Osteocyte (in vitro differentiated cells): ENCODE measurements at regions not wholly inside any gene's neighbourhood (a gene's known extent, or its start where the extent isn't known, plus 50 kb on each side); places are given as distances from the start of the nearest gene placed in this dataset.

ENCODE experiments used
- DNase-seq: peaks from one replicate; pipeline ENCODE4 v3.0.0; 2021; ENCODE audit warnings: mixed read lengths; ENCODE audit not compliant: unreplicated experiment; ENCODE audit errors: extremely low spot score
- H3K27ac Mint-ChIP-seq: one replicate; pipeline ENCODE4 v1.8.0; 2021; ENCODE audit warnings: mild to moderate bottlenecking, mixed read lengths; ENCODE audit not compliant: unreplicated experiment
- H3K27me3 Mint-ChIP-seq: one replicate; pipeline ENCODE4 v1.8.0; 2021; ENCODE audit warnings: mixed read lengths; ENCODE audit not compliant: unreplicated experiment
- H3K36me3 Mint-ChIP-seq: one replicate; pipeline ENCODE4 v1.8.0; 2021; ENCODE audit warnings: mixed read lengths; ENCODE audit not compliant: unreplicated experiment
- H3K4me1 Mint-ChIP-seq: one replicate; pipeline ENCODE4 v1.8.0; 2021; ENCODE audit warnings: mixed read lengths; ENCODE audit not compliant: unreplicated experiment
- H3K4me3 Mint-ChIP-seq: one replicate; pipeline ENCODE4 v1.8.0; 2021; ENCODE audit warnings: mild to moderate bottlenecking, moderate library complexity, mixed read lengths; ENCODE audit not compliant: unreplicated experiment
- H3K9me3 Mint-ChIP-seq: one replicate; pipeline ENCODE4 v1.8.0; 2021; ENCODE audit warnings: mixed read lengths; ENCODE audit not compliant: unreplicated experiment
- CTCF ChIP-seq: fragments of 200-600 bp; sonication (generic); IDR thresholded peaks from 2 replicates; pipeline ENCODE4 v1.5.0; 2021; ENCODE audit warnings: antibody characterized with exemption, mild to moderate bottlenecking, moderate library complexity

DNA sequence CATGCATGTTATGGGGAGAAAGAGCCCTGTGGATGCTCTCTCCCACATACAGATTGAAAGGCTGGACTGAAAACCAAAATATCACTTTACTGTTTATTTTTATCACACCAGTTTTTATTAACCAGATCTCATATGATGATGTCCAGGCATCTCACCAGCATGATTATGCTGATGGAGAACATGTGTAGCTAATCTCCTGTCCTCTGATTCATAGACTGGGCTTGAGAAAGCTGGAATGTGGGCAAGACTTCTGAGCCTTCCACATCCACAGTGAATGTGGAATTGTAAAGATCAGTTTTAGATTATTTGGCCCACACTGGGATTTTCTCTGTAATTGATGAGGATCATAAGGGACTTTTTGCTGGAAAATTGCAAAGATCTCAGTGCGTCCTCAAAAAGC lies 137.9 kb downstream of the ICOS start:
- no peaks in the 10 kb centered on the region for H3K36me3 Mint-ChIP-seq
- H3K27me3 Mint-ChIP-seq: peaks cover 35% of the 10 kb centered on the region
- H3K9me3 Mint-ChIP-seq: peaks cover 8% of the 10 kb centered on the region
- TF ChIP-seq CTCF: no peak
- no peak overlapping the region for H3K4me3 Mint-ChIP-seq
- DNase-seq: no peak
- H3K4me1 Mint-ChIP-seq: no peaks in the 10 kb centered on the region
- H3K27ac Mint-ChIP-seq: no peak overlapping the region

GRCh38 chr2:204078003-204078698 lies 141.6 kb downstream of the ICOS start:
- Mint-ChIP-seq H3K36me3 (no peaks in the 10 kb centered on the region), H3K27me3 (peaks cover 19% of the 10 kb centered on the region), H3K9me3 (peaks cover 8% of the 10 kb centered on the region), H3K4me3 (no peak overlapping the region), H3K4me1 (no peaks in the 10 kb centered on the region), H3K27ac (no peak overlapping the region)
- DNase-seq: no peak
- TF ChIP-seq CTCF: no peak

- H3K4me3 Mint-ChIP-seq: no peak overlapping the region
- H3K36me3 Mint-ChIP-seq: no peaks in the 10 kb centered on the region
- peaks cover 8% of the 10 kb centered on the region for H3K9me3 Mint-ChIP-seq
- TF ChIP-seq CTCF: no peak
- H3K4me1 Mint-ChIP-seq: no peaks in the 10 kb centered on the region
- no peak overlapping the region for H3K27ac Mint-ChIP-seq
- DNase-seq: no peak
- peaks cover 18% of the 10 kb centered on the region for H3K27me3 Mint-ChIP-seq
Observed at GRCh38 chr2:204081487-204082425, 145.2 kb downstream of the ICOS start.

DNA sequence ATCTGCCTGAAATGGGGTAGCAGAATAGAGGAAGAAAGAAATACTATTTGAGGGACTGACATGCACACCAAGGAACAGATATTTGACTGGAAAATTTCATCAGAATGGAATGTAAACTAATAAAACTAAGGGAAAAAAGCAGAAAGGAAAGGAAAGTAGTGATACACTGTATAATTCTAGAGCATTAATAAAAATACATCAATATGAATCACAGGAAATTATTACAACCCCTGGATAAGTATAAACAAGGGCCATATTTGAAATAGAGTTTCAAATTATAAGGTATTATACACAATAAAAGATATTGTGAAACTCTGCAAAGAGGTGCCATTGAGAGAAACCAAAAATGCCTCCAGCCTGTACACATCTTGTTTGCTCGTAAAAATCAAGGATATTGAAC lies 149.6 kb downstream of the ICOS start:
- Mint-ChIP-seq H3K4me1 (no peaks in the 10 kb centered on the region), H3K36me3 (no peaks in the 10 kb centered on the region), H3K27me3 (peaks cover 27% of the 10 kb centered on the region), H3K4me3 (no peak overlapping the region), H3K9me3 (no peaks in the 10 kb centered on the region), H3K27ac (no peak overlapping the region)
- TF ChIP-seq CTCF: no peak
- no peak for DNase-seq

- no peak for DNase-seq
- Mint-ChIP-seq H3K27me3 (peaks cover 27% of the 10 kb centered on the region), H3K4me1 (no peaks in the 10 kb centered on the region), H3K27ac (no peak overlapping the region), H3K9me3 (peaks cover 16% of the 10 kb centered on the region), H3K4me3 (no peak overlapping the region), H3K36me3 (no peaks in the 10 kb centered on the region)
- no peak for TF ChIP-seq CTCF
Observed at GRCh38 chr2:204089105-204089504, 152.5 kb downstream of the ICOS start.
